H1 (cell line): ENCODE measurements at regions not wholly inside any gene's neighbourhood (a gene's known extent, or its start where the extent isn't known, plus 50 kb on each side); places are given as distances from the start of the nearest gene placed in this dataset.

ENCODE experiments used
- CTCF ChIA-PET: fragments of 300-600 bp; sonication (Branson Sonifier 250); formaldehyde crosslinking; loops from one replicate; lab custom pipeline; 2021; ENCODE audit not compliant: partially characterized antibody; lab: Charles Lee
- POLR2A ChIA-PET: fragments of 300-600 bp; sonication (Branson Sonifier 250); formaldehyde crosslinking; loops from one replicate; lab custom pipeline; 2021; ENCODE audit warnings: inconsistent platforms; ENCODE audit not compliant: partially characterized antibody; lab: Charles Lee
- DNase-seq, 2 experiments: peaks; one replicate each; pipeline versions ENCODE4 v3.0.0 to v3.0.0-alpha.2; 2010 to 2022; ENCODE audit warnings: low spot score in 2 of 2, low read depth in 1 of 2, mixed read lengths in 1 of 2
- FAIRE-seq: peaks from 2 replicates; lab custom pipeline; 2011; peaks lifted over from hg19 to GRCh38; lab: Jason Lieb, UNC
- H2AFZ ChIP-seq: 2 replicates; pipeline ENCODE4 v1.8.1; 2012; ENCODE audit warnings: low read length, inconsistent platforms
- H2AK5ac ChIP-seq: 2 replicates; pipeline ENCODE4 v1.6.1; 2013; ENCODE audit warnings: low read depth, low read length
- H2BK120ac ChIP-seq: replicated peaks from 2 replicates; pipeline ENCODE3; 2013; ENCODE audit warnings: low read depth, low read length, inconsistent platforms
- H2BK12ac ChIP-seq: 2 replicates; pipeline ENCODE4 v1.6.1; 2013; ENCODE audit warnings: low read depth, low read length
- H2BK15ac ChIP-seq: 2 replicates; pipeline ENCODE4 v1.6.1; 2013; ENCODE audit warnings: low read length
- H2BK20ac ChIP-seq: 2 replicates; pipeline ENCODE4 v1.6.1; 2013; ENCODE audit warnings: low read length
- H2BK5ac ChIP-seq: 2 replicates; pipeline ENCODE4 v1.6.1; 2013; ENCODE audit warnings: low read depth, low read length
- H3K14ac ChIP-seq: 2 replicates; pipeline ENCODE4 v1.6.1; 2013; ENCODE audit warnings: inconsistent platforms; ENCODE audit not compliant: insufficient read length
- H3K18ac ChIP-seq: 2 replicates; pipeline ENCODE4 v1.6.1; 2013; ENCODE audit warnings: low read length; ENCODE audit errors: extremely low read depth
- H3K23ac ChIP-seq: 2 replicates; pipeline ENCODE4 v1.6.1; 2013; ENCODE audit warnings: inconsistent platforms; ENCODE audit not compliant: insufficient read length
- H3K23me2 ChIP-seq: 2 replicates; pipeline ENCODE4 v1.6.1; 2013; ENCODE audit warnings: low read depth, low read length
- H3K27ac ChIP-seq: 2 replicates; pipeline ENCODE4 v1.6.1; 2011; ENCODE audit warnings: low read depth, low read length, inconsistent platforms
- H3K27me3 ChIP-seq, 4 experiments: replicated peaks in 1 of 4; 1 replicate in 1 of 4; 2 replicates in 3 of 4; pipeline versions ENCODE4 v1.6.1 to v1.8.1; 2011 to 2013; ENCODE audit warnings: low read length in 3 of 4, mild to moderate bottlenecking in 3 of 4, inconsistent platforms in 2 of 4, mixed read lengths in 2 of 4, moderate library complexity in 1 of 4; ENCODE audit not compliant: control insufficient read depth in 3 of 4, insufficient read depth in 3 of 4; ENCODE audit errors: extremely low read depth in 1 of 4
- H3K36me3 ChIP-seq, 4 experiments: 2 replicates each; pipeline versions ENCODE4 v1.6.1 to v1.8.1; 2011 to 2013; ENCODE audit warnings: mild to moderate bottlenecking in 4 of 4, low read length in 3 of 4, moderate library complexity in 2 of 4, control low read depth in 1 of 4, inconsistent platforms in 1 of 4; ENCODE audit not compliant: insufficient read depth in 4 of 4, control insufficient read depth in 2 of 4
- H3K4ac ChIP-seq: replicated peaks from 2 replicates; pipeline ENCODE3; 2013; ENCODE audit warnings: low read length, low read depth, mixed read lengths, inconsistent platforms; ENCODE audit not compliant: insufficient read length
- H3K4me1 ChIP-seq, 4 experiments: replicated peaks in 1 of 4; 1 replicate in 1 of 4; 2 replicates in 3 of 4; pipeline versions ENCODE4 v1.6.1 to v1.8.1; 2011 to 2013; ENCODE audit warnings: low read length in 3 of 4, inconsistent platforms in 2 of 4, mixed read lengths in 1 of 4; ENCODE audit not compliant: insufficient read depth in 4 of 4, control insufficient read depth in 3 of 4
- H3K4me2 ChIP-seq, 2 experiments: 2 replicates each; pipeline versions ENCODE4 v1.6.1 to v1.8.1; 2011 to 2013; ENCODE audit warnings: low read depth in 2 of 2, low read length in 2 of 2, control low read depth in 1 of 2, inconsistent platforms in 1 of 2, mild to moderate bottlenecking in 1 of 2; ENCODE audit not compliant: insufficient read depth in 1 of 2
- H3K4me3 ChIP-seq, 4 experiments: fragments of 200-600, 300-600 bp in 1 of 4; sonication (generic), shearing (Covaris generic), sonication (Bioruptor Twin) in 1 of 4; 2 replicates each; pipeline versions ENCODE4 v1.5.1 to v1.8.1; 2011 to 2016; ENCODE audit warnings: low read length in 4 of 4, low read depth in 3 of 4, control low read depth in 2 of 4, inconsistent platforms in 2 of 4, mild to moderate bottlenecking in 2 of 4, mixed read lengths in 1 of 4, moderate library complexity in 1 of 4; ENCODE audit not compliant: insufficient read depth in 2 of 4; ENCODE audit errors: extremely low read depth in 1 of 4
- H3K56ac ChIP-seq: replicated peaks from 2 replicates; pipeline ENCODE3; 2013; ENCODE audit warnings: low read depth, mild to moderate bottlenecking, mixed read lengths, low read length, inconsistent platforms; ENCODE audit not compliant: insufficient read length
- H3K79me1 ChIP-seq: 2 replicates; pipeline ENCODE4 v1.6.1; 2013; ENCODE audit warnings: low read depth, low read length, control low read depth
- H3K79me2 ChIP-seq, 2 experiments: 2 replicates each; pipeline versions ENCODE4 v1.6.1 to v1.8.1; 2012 to 2013; ENCODE audit warnings: low read length in 2 of 2, mild to moderate bottlenecking in 2 of 2, inconsistent platforms in 1 of 2; ENCODE audit not compliant: insufficient read depth in 2 of 2, control insufficient read depth in 1 of 2
- H3K9ac ChIP-seq, 4 experiments: replicated peaks in 1 of 4; 1 replicate in 1 of 4; 2 replicates in 3 of 4; pipeline versions ENCODE4 v1.6.1 to v1.8.1; 2011 to 2013; ENCODE audit warnings: low read depth in 3 of 4, low read length in 3 of 4, control low read depth in 2 of 4, mild to moderate bottlenecking in 2 of 4, moderate library complexity in 2 of 4, inconsistent platforms in 1 of 4; ENCODE audit errors: extremely low read depth in 1 of 4
- H3K9me3 ChIP-seq, 2 experiments: 2 replicates each; pipeline versions ENCODE4 v1.6.1 to v1.8.1; 2012 to 2013; ENCODE audit warnings: mild to moderate bottlenecking in 2 of 2, moderate library complexity in 2 of 2, control low read depth in 1 of 2, inconsistent platforms in 1 of 2, low read depth in 1 of 2, low read length in 1 of 2, mixed read lengths in 1 of 2; ENCODE audit not compliant: insufficient read depth in 2 of 2
- H4K20me1 ChIP-seq, 2 experiments: replicated peaks in 1 of 2; 2 replicates each; pipeline versions ENCODE3 to v1.8.1; 2011 to 2013; ENCODE audit warnings: inconsistent platforms in 2 of 2, low read length in 2 of 2, mild to moderate bottlenecking in 1 of 2; ENCODE audit not compliant: insufficient read depth in 2 of 2, control insufficient read depth in 1 of 2
- H4K5ac ChIP-seq: 2 replicates; pipeline ENCODE4 v1.6.1; 2013; ENCODE audit warnings: low read length, low read depth, mixed read lengths, inconsistent platforms; ENCODE audit not compliant: insufficient read length
- H4K8ac ChIP-seq: 2 replicates; pipeline ENCODE4 v1.8.0; 2013; ENCODE audit warnings: mild to moderate bottlenecking, moderate library complexity, low read length, inconsistent platforms; ENCODE audit not compliant: insufficient read depth; ENCODE audit errors: extremely low read depth
- H4K91ac ChIP-seq: replicated peaks from 2 replicates; pipeline ENCODE3; 2013; ENCODE audit warnings: low read length, mixed read lengths, inconsistent platforms; ENCODE audit not compliant: insufficient read length
- EGR1 ChIP-seq: IDR thresholded peaks from 2 replicates; pipeline ENCODE4 v1.6.1; 2011; ENCODE audit warnings: low read depth, low read length, borderline replicate concordance
- FOSL1 ChIP-seq: IDR thresholded peaks from 2 replicates; pipeline ENCODE4 v1.6.1; 2011; ENCODE audit warnings: mild to moderate bottlenecking, low read depth, low read length, moderate library complexity; ENCODE audit not compliant: insufficient read depth
- HDAC6 ChIP-seq: IDR thresholded peaks from one replicate; pipeline ENCODE4 v1.7.1; 2012; ENCODE audit warnings: low read depth, mild to moderate bottlenecking, inconsistent platforms, low read length, moderate library complexity
- KDM4A ChIP-seq: IDR thresholded peaks from one replicate; pipeline ENCODE4 v1.7.1; 2012; ENCODE audit warnings: low read depth, mild to moderate bottlenecking, moderate library complexity, low read length, inconsistent platforms; ENCODE audit not compliant: severe bottlenecking
- MAX ChIP-seq: IDR thresholded peaks from 2 replicates; pipeline ENCODE4 v1.6.1; 2012; ENCODE audit warnings: inconsistent platforms
- NANOG ChIP-seq: IDR thresholded peaks from 2 replicates; pipeline ENCODE4 v1.6.1; 2011; ENCODE audit warnings: low read length, low read depth, mild to moderate bottlenecking, inconsistent platforms; ENCODE audit not compliant: insufficient read depth, poor library complexity, severe bottlenecking
- RFX5 ChIP-seq: IDR thresholded peaks from 2 replicates; pipeline ENCODE4 v1.6.1; 2011; ENCODE audit warnings: low read depth, low read length, improper control_type of control experiment, borderline replicate concordance
- SIN3A ChIP-seq, 2 experiments: IDR thresholded peaks in 1 of 2; conservative IDR thresholded peaks in 1 of 2; 2 replicates each; pipeline ENCODE4 v1.6.1; 2011 to 2012; ENCODE audit warnings: low read length in 2 of 2, improper control_type of control experiment in 1 of 2, low read depth in 1 of 2, mild to moderate bottlenecking in 1 of 2
- WGBS, 2 experiments: shearing (Covaris generic) in 1 of 2; methylation state at CpG; one replicate each; pipeline versions ENCODE4 v1.1.6 to v1.1.7; 2013 to 2015; ENCODE audit warnings: low lambda C conversion rate in 2 of 2, mixed read lengths in 2 of 2, inconsistent platforms in 1 of 2, low coverage in 1 of 2, missing lambda C conversion rate in 1 of 2; ENCODE audit not compliant: insufficient replicate concordance in 2 of 2, insufficient coverage in 1 of 2, insufficient read length in 1 of 2; ENCODE audit errors: extremely low coverage in 1 of 2, missing lambda C conversion rate in 1 of 2; 5-methylcytosine and 5-hydroxymethylcytosine counted together
- TF ChIP-seq, protein P1 (sequence below): IDR thresholded peaks from 2 replicates; pipeline ENCODE4 v1.6.1; 2012; ENCODE audit warnings: low read length, inconsistent platforms
- TF ChIP-seq, protein P2 (sequence below), 3 experiments: IDR thresholded peaks; 1 replicate in 2 of 3; 2 replicates in 1 of 3; pipeline versions ENCODE4 v1.5.1 to v1.6.1; 2011; ENCODE audit warnings: low read length in 3 of 3, mild to moderate bottlenecking in 3 of 3, inconsistent platforms in 2 of 3, low read depth in 1 of 3, moderate library complexity in 1 of 3; ENCODE audit not compliant: insufficient read depth in 1 of 3; ENCODE audit errors: control extremely low read depth in 1 of 3

- DNase-seq (no peak), FAIRE-seq (no peak)
- no peak overlapping the region for H2BK120ac ChIP-seq
- H3K9me3 ChIP-seq, result no peaks in the 10 kb centered on the region
- CTCF ChIA-PET, result no interaction called here
- H3K79me2 ChIP-seq, result no peaks in the 10 kb centered on the region
- no peak overlapping the region for H3K4me3 ChIP-seq
- H3K23me2 ChIP-seq, result no peaks in the 10 kb centered on the region
- no peaks in the 10 kb centered on the region for H4K20me1 ChIP-seq
- no peak overlapping the region for H3K4me2 ChIP-seq
- no peak overlapping the region for H3K23ac ChIP-seq
- no peak overlapping the region for H2BK15ac ChIP-seq
- H3K9ac ChIP-seq, result no peak overlapping the region
- H3K36me3 ChIP-seq, result no peaks in the 10 kb centered on the region
- no peak overlapping the region for H3K18ac ChIP-seq
- no peaks in the 10 kb centered on the region for H3K79me1 ChIP-seq
- H3K27me3 ChIP-seq, result no peaks in the 10 kb centered on the region
- H2BK12ac ChIP-seq, result no peak overlapping the region
- no peak overlapping the region for H4K8ac ChIP-seq
- no peak overlapping the region for H2AK5ac ChIP-seq
- H3K27ac ChIP-seq, result no peak overlapping the region
- no peak overlapping the region for H2BK5ac ChIP-seq
- H3K4me1 ChIP-seq, result no peaks in the 10 kb centered on the region
- 92% methylated on average over 2 of the region's 2 CpGs; no CpG with 5 or more reads in 1 of the 2 experiments for WGBS, 2 experiments
- no peak overlapping the region for H4K5ac ChIP-seq
- no peak overlapping the region for H4K91ac ChIP-seq
- H2AFZ ChIP-seq, result no peak overlapping the region
- H3K4ac ChIP-seq, result no peak overlapping the region
- no peak overlapping the region for H3K56ac ChIP-seq
- no peak overlapping the region for H3K14ac ChIP-seq
- POLR2A ChIA-PET, result no interaction called here
- H2BK20ac ChIP-seq, result no peak overlapping the region
- TF ChIP-seq HDAC6, result no peak
- no peak for TF ChIP-seq KDM4A
- TF ChIP-seq, protein P1, sequence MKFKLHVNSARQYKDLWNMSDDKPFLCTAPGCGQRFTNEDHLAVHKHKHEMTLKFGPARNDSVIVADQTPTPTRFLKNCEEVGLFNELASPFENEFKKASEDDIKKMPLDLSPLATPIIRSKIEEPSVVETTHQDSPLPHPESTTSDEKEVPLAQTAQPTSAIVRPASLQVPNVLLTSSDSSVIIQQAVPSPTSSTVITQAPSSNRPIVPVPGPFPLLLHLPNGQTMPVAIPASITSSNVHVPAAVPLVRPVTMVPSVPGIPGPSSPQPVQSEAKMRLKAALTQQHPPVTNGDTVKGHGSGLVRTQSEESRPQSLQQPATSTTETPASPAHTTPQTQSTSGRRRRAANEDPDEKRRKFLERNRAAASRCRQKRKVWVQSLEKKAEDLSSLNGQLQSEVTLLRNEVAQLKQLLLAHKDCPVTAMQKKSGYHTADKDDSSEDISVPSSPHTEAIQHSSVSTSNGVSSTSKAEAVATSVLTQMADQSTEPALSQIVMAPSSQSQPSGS, result no peak
- no peak for TF ChIP-seq EGR1
- no peak for TF ChIP-seq MAX
- TF ChIP-seq RFX5, result no peak
- TF ChIP-seq SIN3A (conservative IDR thresholded peaks at IDR 0.05 in 1 of 2, IDR thresholded peaks at IDR 0.05 in 1 of 2; ENCODE audit: low read depth in 1 of 2, low read length in 2 of 2), result no peak
- no peak for TF ChIP-seq NANOG
- TF ChIP-seq, protein P2, sequence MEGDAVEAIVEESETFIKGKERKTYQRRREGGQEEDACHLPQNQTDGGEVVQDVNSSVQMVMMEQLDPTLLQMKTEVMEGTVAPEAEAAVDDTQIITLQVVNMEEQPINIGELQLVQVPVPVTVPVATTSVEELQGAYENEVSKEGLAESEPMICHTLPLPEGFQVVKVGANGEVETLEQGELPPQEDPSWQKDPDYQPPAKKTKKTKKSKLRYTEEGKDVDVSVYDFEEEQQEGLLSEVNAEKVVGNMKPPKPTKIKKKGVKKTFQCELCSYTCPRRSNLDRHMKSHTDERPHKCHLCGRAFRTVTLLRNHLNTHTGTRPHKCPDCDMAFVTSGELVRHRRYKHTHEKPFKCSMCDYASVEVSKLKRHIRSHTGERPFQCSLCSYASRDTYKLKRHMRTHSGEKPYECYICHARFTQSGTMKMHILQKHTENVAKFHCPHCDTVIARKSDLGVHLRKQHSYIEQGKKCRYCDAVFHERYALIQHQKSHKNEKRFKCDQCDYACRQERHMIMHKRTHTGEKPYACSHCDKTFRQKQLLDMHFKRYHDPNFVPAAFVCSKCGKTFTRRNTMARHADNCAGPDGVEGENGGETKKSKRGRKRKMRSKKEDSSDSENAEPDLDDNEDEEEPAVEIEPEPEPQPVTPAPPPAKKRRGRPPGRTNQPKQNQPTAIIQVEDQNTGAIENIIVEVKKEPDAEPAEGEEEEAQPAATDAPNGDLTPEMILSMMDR (IDR thresholded peaks at IDR 0.05; ENCODE audit: control extremely low read depth in 1 of 3, insufficient read depth in 1 of 3, low read depth in 1 of 3, low read length in 3 of 3), result no peak
- no peak for TF ChIP-seq FOSL1
These were observed 439.9 kb upstream of the GBE1 start for GRCh38 chr3:82201316-82201715.
